Transverse colon (tissue), 4 donors: ENCODE measurements at regions not wholly inside any gene's neighbourhood (a gene's known extent, or its start where the extent isn't known, plus 50 kb on each side); places are given as distances from the start of the nearest gene placed in this dataset.

Source experiments
- DNase-seq: peaks from one replicate; pipeline ENCODE4 v3.0.0-alpha.2; 2019
- H3K27ac ChIP-seq, 4 donors: fragments of 200-600 bp; sonication (generic); 2 replicates each; pipeline ENCODE4 v1.5.1; 2016 to 2018; ENCODE audit warnings: inconsistent platforms in 4 of 4
- H3K27me3 ChIP-seq: fragments of 200-600 bp; sonication (generic); 2 replicates; pipeline ENCODE4 v1.5.1; 2017; ENCODE audit warnings: inconsistent platforms
- H3K36me3 ChIP-seq, 4 donors: fragments of 200-600 bp; sonication (generic); 2 replicates each; pipeline ENCODE4 v1.5.1; 2017 to 2019; ENCODE audit warnings: inconsistent platforms in 4 of 4
- H3K4me1 ChIP-seq, 4 donors: fragments of 200-600 bp; sonication (generic); 2 replicates each; pipeline ENCODE4 v1.5.1; 2017 to 2020; ENCODE audit warnings: inconsistent platforms in 4 of 4
- H3K4me3 ChIP-seq, 4 donors: fragments of 200-600 bp; sonication (generic); 1 replicate in 1 of 4; 2 replicates in 3 of 4; pipeline versions ENCODE4 v1.5.1 to v1.6.1; 2017 to 2019; ENCODE audit warnings: inconsistent platforms in 4 of 4
- H3K9me3 ChIP-seq, 2 donors: fragments of 200-600 bp; sonication (generic); 2 replicates each; pipeline ENCODE4 v1.5.1; 2017 to 2019; ENCODE audit warnings: inconsistent platforms in 2 of 2
- CTCF ChIP-seq, 5 experiments: fragments of 200-600 bp in 3 of 5; fragments of 450-650 bp in 2 of 5; sonication (generic) in 3 of 5; IDR thresholded peaks; 1 replicate in 2 of 5; 2 replicates in 3 of 5; pipeline ENCODE4 v1.5.1; 2016 to 2017; ENCODE audit warnings: antibody characterized with exemption in 5 of 5, inconsistent platforms in 3 of 5, mild to moderate bottlenecking in 2 of 5, moderate library complexity in 1 of 5
- EP300 ChIP-seq: sonication (generic); formaldehyde crosslinking; IDR thresholded peaks from one replicate; pipeline ENCODE4 v1.6.1; 2017; ENCODE audit warnings: antibody characterized with exemption, low read depth
- POLR2A ChIP-seq: fragments of 450-650 bp; IDR thresholded peaks from one replicate; pipeline ENCODE4 v1.6.1; 2016; ENCODE audit warnings: antibody characterized with exemption, mild to moderate bottlenecking, moderate library complexity
- POLR2AphosphoS5 ChIP-seq, 3 donors: sonication (generic); formaldehyde crosslinking; IDR thresholded peaks; one replicate each; pipeline ENCODE4 v1.6.1; 2016; ENCODE audit warnings: antibody characterized with exemption in 3 of 3
- WGBS, 2 donors: methylation state at CpG; one replicate each; pipeline ENCODE4 v1.1.5; 2018; ENCODE audit warnings: low coverage in 1 of 2; 5-methylcytosine and 5-hydroxymethylcytosine counted together
- in situ Hi-C, 4 donors: fragments of 200-750 bp; cut with MboI; loops; one replicate each; pipeline versions ENCODE4 v1.15.0 to v1.15.1; 2017; ENCODE audit warnings: low sequenced_read_pairs in 3 of 4, low pct_ligation_motif_present in 1 of 4, low pct_unique_long_range_greater_than_20kb in 1 of 4
- intact Hi-C: fragments of 100-400 bp; cut with DNase I; formaldehyde crosslinking; loops from one replicate; pipeline ENCODE4 v1.15.1; 2023; ENCODE audit warnings: low total_unique reads

- no peaks in the 10 kb centered on the region for H3K36me3 ChIP-seq
- H3K9me3 ChIP-seq, result no peaks in the 10 kb centered on the region
- no peak for DNase-seq
- in situ Hi-C loops, result no loop called here
- intact Hi-C loops, result loop anchor here (1.0 kb wide), 1 partner anchor 47 kb away; no protein-coding TSS in a partner anchor
- no peaks in the 10 kb centered on the region for H3K4me1 ChIP-seq
- no peak overlapping the region for H3K4me3 ChIP-seq
- no peak for TF ChIP-seq EP300
- no peak for TF ChIP-seq POLR2AphosphoS5 (IDR thresholded peaks at IDR 0.05)
- TF ChIP-seq CTCF (IDR thresholded peaks at IDR 0.05), result no peak
- TF ChIP-seq POLR2A, result no peak
- no peaks in the 10 kb centered on the region for H3K27me3 ChIP-seq
- H3K27ac ChIP-seq, result no peak overlapping the region
These were observed 763.2 kb upstream of the TENM4 start for GRCh38 chr11:80204021-80204420.

GRCh38 chr11:80196932-80197554 lies 756.2 kb upstream of the TENM4 start:
- H3K27ac ChIP-seq, result no peak overlapping the region
- no peaks in the 10 kb centered on the region for H3K4me1 ChIP-seq
- in situ Hi-C loops, result no loop called here
- H3K4me3 ChIP-seq, result no peak overlapping the region
- H3K36me3 ChIP-seq, result no peaks in the 10 kb centered on the region
- H3K9me3 ChIP-seq, result no peaks in the 10 kb centered on the region
- 59 to 61% methylated on average over 4 of the region's 4 CpGs for WGBS, 2 donors
- TF ChIP-seq EP300, result no peak
- no peaks in the 10 kb centered on the region for H3K27me3 ChIP-seq
- DNase-seq, result no peak
- intact Hi-C loops, result no loop called here

- no peak for DNase-seq
- intact Hi-C loops, result no loop called here
- Histone ChIP-seq H3K9me3 (no peaks in the 10 kb centered on the region), H3K27ac (no peak overlapping the region), H3K36me3 (no peaks in the 10 kb centered on the region), H3K4me1 (no peaks in the 10 kb centered on the region), H3K27me3 (no peaks in the 10 kb centered on the region), H3K4me3 (no peak overlapping the region)
- no peak for TF ChIP-seq POLR2AphosphoS5 (IDR thresholded peaks at IDR 0.05)
- TF ChIP-seq POLR2A, result no peak
- TF ChIP-seq CTCF (IDR thresholded peaks at IDR 0.05), result no peak
- no peak for TF ChIP-seq EP300
- in situ Hi-C loops, result no loop called here
These were observed 755.2 kb upstream of the TENM4 start for GRCh38 chr11:80196041-80196440.

GRCh38 chr11:80194625-80195024 lies 753.8 kb upstream of the TENM4 start:
- DNase-seq, result no peak
- Histone ChIP-seq H3K4me1 (no peaks in the 10 kb centered on the region), H3K4me3 (no peak overlapping the region), H3K27ac (no peak overlapping the region), H3K9me3 (no peaks in the 10 kb centered on the region), H3K27me3 (no peaks in the 10 kb centered on the region), H3K36me3 (no peaks in the 10 kb centered on the region)
- 55 to 56% methylated on average over 1 of the region's 1 CpG for WGBS, 2 donors
- intact Hi-C loops, result no loop called here
- TF ChIP-seq POLR2A (no peak), CTCF (IDR thresholded peaks at IDR 0.05) (no peak), EP300 (no peak), POLR2AphosphoS5 (IDR thresholded peaks at IDR 0.05) (no peak)
- in situ Hi-C loops, result no loop called here

- H3K27ac ChIP-seq, result no peak overlapping the region
- H3K36me3 ChIP-seq, result no peaks in the 10 kb centered on the region
- in situ Hi-C loops (no loop called here), intact Hi-C loops (no loop called here)
- DNase-seq, result no peak
- 70 to 73% methylated on average over 1 of the region's 1 CpG for WGBS, 2 donors
- no peaks in the 10 kb centered on the region for H3K4me1 ChIP-seq
- no peaks in the 10 kb centered on the region for H3K9me3 ChIP-seq
- H3K27me3 ChIP-seq, result no peaks in the 10 kb centered on the region
- TF ChIP-seq POLR2A, result no peak
- no peak for TF ChIP-seq CTCF (IDR thresholded peaks at IDR 0.05)
- TF ChIP-seq POLR2AphosphoS5 (IDR thresholded peaks at IDR 0.05), result no peak
- no peak for TF ChIP-seq EP300
- H3K4me3 ChIP-seq, result no peak overlapping the region
These were observed 753.2 kb upstream of the TENM4 start for GRCh38 chr11:80194016-80194415.
